ENCODE measurements at regions not wholly inside any gene's neighbourhood (a gene's known extent, or its start where the extent isn't known, plus 50 kb on each side); places are given as distances from the start of the nearest gene placed in this dataset.

GRCh38 chr13:68784275-68784674, 1323.4 kb upstream of the ATXN8OS start:
- no peak for DNase-seq (ENCODE audit: low read depth)
- H3K4me3 ChIP-seq (ENCODE audit: low read depth, low read length), result no peak overlapping the region
- TF ChIP-seq, protein P1, sequence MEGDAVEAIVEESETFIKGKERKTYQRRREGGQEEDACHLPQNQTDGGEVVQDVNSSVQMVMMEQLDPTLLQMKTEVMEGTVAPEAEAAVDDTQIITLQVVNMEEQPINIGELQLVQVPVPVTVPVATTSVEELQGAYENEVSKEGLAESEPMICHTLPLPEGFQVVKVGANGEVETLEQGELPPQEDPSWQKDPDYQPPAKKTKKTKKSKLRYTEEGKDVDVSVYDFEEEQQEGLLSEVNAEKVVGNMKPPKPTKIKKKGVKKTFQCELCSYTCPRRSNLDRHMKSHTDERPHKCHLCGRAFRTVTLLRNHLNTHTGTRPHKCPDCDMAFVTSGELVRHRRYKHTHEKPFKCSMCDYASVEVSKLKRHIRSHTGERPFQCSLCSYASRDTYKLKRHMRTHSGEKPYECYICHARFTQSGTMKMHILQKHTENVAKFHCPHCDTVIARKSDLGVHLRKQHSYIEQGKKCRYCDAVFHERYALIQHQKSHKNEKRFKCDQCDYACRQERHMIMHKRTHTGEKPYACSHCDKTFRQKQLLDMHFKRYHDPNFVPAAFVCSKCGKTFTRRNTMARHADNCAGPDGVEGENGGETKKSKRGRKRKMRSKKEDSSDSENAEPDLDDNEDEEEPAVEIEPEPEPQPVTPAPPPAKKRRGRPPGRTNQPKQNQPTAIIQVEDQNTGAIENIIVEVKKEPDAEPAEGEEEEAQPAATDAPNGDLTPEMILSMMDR (IDR thresholded peaks at IDR 0.05; ENCODE audit: low read depth, low read length, missing control alignments), result no peak

- no peak overlapping the region for H3K4me3 ChIP-seq (ENCODE audit: low read depth, low read length)
- TF ChIP-seq, protein P1 (IDR thresholded peaks at IDR 0.05; ENCODE audit: low read depth, low read length, missing control alignments), result no peak
- DNase-seq (ENCODE audit: low read depth), result no peak
Observed at GRCh38 chr13:68759617-68760016, 1348.0 kb upstream of the ATXN8OS start.

DNA sequence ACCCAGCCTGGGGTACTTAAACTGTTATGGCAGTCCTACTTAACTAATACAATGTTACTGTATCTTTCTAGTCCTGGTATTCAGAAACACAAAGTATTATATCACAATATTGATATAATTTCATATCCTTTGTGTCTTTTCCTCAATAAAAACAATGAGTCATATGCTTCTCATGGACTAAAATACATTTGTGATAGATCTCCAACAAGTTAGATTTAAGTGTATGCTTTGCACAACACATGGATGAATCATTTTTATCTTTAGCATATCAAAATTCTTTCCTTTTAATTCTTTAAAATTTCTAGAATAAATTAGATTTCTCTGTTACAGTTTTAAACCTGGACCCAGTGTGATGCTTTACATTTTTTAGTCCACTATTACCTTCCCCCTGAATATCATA, 1357.8 kb upstream of the ATXN8OS start:
- TF ChIP-seq, protein P1 (IDR thresholded peaks at IDR 0.05; ENCODE audit: low read depth, low read length, missing control alignments), result no peak
- DNase-seq (ENCODE audit: low read depth), result no peak
- H3K4me3 ChIP-seq (ENCODE audit: low read depth, low read length), result no peak overlapping the region

DNA sequence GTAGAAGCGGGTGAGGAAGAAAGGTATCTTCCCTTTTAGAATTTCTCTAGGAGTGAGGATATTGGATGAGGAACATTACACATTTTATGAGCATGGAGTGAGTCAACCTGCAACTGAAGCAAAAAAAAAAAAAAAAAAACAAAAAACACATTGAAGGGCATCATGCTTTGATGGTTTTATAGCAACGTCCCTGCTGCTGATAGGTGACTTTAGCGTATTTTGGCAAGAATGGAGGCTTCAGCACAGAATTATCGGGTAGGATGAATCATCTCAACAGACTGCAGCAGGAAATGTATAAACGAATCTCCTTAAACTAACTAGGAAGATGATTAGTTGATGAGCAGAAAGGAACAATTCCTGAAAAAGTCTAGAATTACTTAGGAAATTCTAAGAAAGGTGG, 1359.6 kb upstream of the ATXN8OS start:
- no peak overlapping the region for H3K4me3 ChIP-seq (ENCODE audit: low read depth, low read length)
- no peak for DNase-seq (ENCODE audit: low read depth)
- TF ChIP-seq, protein P1 (IDR thresholded peaks at IDR 0.05; ENCODE audit: low read depth, low read length, missing control alignments), result no peak

DNA sequence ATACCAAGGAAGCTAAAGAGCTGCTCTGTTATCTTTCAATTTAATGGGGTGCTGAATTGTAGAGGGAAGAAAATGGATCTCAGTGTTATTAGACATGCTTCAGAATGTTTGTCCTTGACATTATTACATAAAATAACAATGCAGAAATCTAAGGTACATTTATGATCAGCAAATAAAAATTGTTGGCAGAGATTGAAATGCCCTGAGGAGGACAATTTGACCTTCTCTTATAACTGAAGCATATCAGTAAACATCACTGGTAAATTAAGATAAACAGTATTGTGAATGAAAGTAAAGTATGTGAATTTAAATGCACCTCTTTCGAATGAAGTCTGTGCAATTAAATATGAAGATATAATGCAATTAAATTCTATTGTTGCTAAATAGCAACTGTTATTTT, 1362.1 kb upstream of the ATXN8OS start:
- TF ChIP-seq, protein P1 (IDR thresholded peaks at IDR 0.05; ENCODE audit: low read depth, low read length, missing control alignments), result no peak
- H3K4me3 ChIP-seq (ENCODE audit: low read depth, low read length), result no peak overlapping the region
- DNase-seq (ENCODE audit: low read depth), result no peak

GRCh38 chr13:68736961-68737360, 1370.7 kb upstream of the ATXN8OS start:
- H3K4me3 ChIP-seq (ENCODE audit: low read depth, low read length), result no peak overlapping the region
- TF ChIP-seq, protein P1 (IDR thresholded peaks at IDR 0.05; ENCODE audit: low read depth, low read length, missing control alignments), result no peak
- no peak for DNase-seq (ENCODE audit: low read depth)

DNA sequence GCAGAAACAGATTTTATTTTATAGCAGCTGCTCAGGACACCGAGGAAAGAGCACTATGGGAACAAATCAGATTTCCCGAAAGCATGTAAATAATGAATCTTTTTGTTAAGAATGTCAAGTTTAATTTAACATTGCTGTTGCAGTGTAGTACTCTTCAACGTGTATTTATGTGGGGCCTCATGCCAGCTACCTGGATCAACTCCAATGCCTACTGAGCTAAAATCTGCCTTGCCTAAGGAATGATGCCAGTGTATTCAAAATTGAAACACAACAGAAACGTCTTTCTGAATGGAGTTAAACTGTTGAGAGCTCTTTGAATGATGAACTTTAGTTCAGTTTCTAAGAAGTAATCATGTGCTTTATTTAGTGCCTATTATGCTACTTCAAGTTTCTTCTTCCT, 1379.8 kb upstream of the ATXN8OS start:
- DNase-seq (ENCODE audit: low read depth), result no peak
- TF ChIP-seq, protein P1 (IDR thresholded peaks at IDR 0.05; ENCODE audit: low read depth, low read length, missing control alignments), result no peak
- no peak overlapping the region for H3K4me3 ChIP-seq (ENCODE audit: low read depth, low read length)

All from GM12864 (cell line).